ENCODE measurements at regions not wholly inside any gene's neighbourhood (a gene's known extent, or its start where the extent isn't known, plus 50 kb on each side); places are given as distances from the start of the nearest gene placed in this dataset.

DNA sequence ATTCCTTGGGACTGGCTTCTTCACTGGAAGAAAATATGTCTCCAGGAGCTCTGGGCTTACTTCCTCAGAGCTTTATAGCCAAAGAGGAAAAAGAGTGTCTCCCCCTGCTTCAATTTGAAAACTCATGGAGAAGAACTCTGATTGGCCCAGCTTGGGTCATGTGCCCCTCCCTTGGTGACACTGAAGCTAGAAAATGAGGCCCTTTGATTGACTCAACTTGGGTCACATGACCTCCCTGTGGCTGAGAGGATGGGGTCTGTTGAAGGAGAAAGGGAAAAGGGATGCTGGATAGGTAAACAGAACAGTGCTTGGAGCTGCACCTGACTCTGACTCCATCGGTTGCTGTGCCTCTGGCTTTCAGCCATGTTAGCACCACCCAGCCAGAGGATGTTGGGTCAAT, 70.6 kb upstream of the KSR1 start:
- TF ChIP-seq POLR2AphosphoS5 (IDR thresholded peaks at IDR 0.05) (no peak), POLR2A (IDR thresholded peaks at IDR 0.05) (no peak)
- TF ChIP-seq, protein P1, sequence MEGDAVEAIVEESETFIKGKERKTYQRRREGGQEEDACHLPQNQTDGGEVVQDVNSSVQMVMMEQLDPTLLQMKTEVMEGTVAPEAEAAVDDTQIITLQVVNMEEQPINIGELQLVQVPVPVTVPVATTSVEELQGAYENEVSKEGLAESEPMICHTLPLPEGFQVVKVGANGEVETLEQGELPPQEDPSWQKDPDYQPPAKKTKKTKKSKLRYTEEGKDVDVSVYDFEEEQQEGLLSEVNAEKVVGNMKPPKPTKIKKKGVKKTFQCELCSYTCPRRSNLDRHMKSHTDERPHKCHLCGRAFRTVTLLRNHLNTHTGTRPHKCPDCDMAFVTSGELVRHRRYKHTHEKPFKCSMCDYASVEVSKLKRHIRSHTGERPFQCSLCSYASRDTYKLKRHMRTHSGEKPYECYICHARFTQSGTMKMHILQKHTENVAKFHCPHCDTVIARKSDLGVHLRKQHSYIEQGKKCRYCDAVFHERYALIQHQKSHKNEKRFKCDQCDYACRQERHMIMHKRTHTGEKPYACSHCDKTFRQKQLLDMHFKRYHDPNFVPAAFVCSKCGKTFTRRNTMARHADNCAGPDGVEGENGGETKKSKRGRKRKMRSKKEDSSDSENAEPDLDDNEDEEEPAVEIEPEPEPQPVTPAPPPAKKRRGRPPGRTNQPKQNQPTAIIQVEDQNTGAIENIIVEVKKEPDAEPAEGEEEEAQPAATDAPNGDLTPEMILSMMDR (IDR thresholded peaks at IDR 0.05), result no peak
- no peak for DNase-seq (ENCODE audit: low spot score in 2 of 2)
- Histone ChIP-seq H3K4me1 (peaks cover 0 to 17% of the 10 kb centered on the region in 2 donors), H3K4me3 (no peak overlapping the region), H3K9me3 (no peaks in the 10 kb centered on the region), H3K27ac (no peak overlapping the region), H3K27me3 (no peaks in the 10 kb centered on the region), H3K36me3 (no peaks in the 10 kb centered on the region)
- intact Hi-C loops (cut with DNase I; ENCODE audit: low total_unique reads), result no loop called here

DNA sequence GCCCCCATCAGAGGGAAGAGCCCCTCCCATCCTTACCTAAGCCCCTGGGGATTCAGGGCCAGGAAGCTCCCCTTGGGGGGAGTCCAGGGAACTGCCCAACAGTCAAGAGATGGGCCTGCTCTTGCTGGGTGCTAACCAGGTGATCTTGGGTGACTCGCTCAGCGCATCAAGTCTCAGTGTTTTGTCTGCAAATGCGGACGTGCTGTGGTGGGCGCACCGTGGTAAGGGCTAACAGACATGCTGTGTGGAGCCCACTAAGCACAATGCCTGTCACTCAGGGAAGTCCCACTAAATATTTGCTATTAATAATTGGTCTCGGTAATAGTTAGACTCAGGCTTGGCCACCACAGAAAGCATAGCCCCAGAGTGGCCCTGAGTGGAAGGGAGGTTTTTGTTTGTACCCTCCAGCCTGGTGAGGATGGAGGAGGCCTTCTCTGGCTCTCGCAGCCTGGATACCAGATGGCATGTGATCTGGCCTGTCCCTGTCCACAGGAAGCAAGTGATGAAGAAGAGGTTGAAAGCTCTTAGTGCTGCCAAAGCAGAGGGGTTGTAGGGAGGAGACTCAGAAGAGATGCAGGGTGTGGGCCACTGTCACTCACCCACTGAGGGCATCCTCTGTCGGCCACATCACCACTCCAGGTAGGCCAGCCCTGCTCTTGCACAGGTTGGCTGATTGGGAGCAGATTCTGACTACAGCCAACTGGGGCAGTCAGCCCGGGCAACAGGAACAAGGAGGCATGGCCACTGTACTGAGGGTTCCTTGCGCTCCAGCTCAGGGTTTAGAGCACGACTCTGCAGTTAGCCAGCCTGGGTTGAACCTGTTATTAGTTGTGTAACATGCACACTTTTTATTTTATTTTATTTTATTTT, 69.8 kb upstream of the KSR1 start:
- Histone ChIP-seq H3K4me3 (no peak overlapping the region), H3K9me3 (no peaks in the 10 kb centered on the region), H3K27ac (no peak overlapping the region), H3K27me3 (no peaks in the 10 kb centered on the region), H3K36me3 (no peaks in the 10 kb centered on the region), H3K4me1 (peaks cover 0 to 11% of the 10 kb centered on the region in 2 donors)
- no peak for TF ChIP-seq POLR2AphosphoS5 (IDR thresholded peaks at IDR 0.05)
- TF ChIP-seq, protein P1 (IDR thresholded peaks at IDR 0.05), result no peak
- intact Hi-C loops (cut with DNase I; ENCODE audit: low total_unique reads), result no loop called here
- no peak for DNase-seq (ENCODE audit: low spot score in 2 of 2)

DNA sequence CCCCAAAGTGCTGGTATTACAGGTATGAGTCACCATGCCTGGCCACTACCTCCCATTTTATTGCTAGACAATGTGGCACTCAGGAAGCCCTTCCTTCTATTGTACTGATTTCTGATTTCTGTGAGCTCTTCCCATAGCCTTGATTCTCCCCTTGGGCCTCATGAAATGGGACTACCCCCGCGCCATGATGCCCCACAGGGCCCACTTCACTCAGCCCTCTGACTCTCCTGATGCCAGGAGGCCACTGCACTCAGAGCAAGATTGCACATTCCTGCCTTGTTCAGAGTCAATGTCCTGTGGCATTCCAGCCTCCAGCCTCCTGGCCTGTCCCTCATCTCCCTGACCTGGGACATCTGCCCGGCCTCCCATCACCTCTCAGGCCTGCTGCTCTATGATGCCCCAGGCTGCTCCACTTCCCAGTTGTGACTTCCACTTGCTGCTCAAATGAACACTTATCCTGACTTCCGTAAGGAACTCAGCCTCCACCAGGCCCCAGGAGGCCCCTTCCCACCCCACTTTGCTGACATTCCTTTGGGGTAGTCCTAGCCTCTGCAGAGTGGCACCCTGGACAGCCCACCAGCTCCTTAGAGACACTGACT, 66.6 kb upstream of the KSR1 start:
- H3K27ac ChIP-seq, result no peak overlapping the region
- no peak for TF ChIP-seq POLR2AphosphoS5 (IDR thresholded peaks at IDR 0.05)
- intact Hi-C loops (cut with DNase I; ENCODE audit: low total_unique reads), result no loop called here
- H3K9me3 ChIP-seq, result no peaks in the 10 kb centered on the region
- H3K4me1 ChIP-seq, result peaks cover 0 to 2% of the 10 kb centered on the region in 2 donors
- no peak overlapping the region for H3K4me3 ChIP-seq
- no peak for DNase-seq (ENCODE audit: low spot score in 2 of 2)
- no peaks in the 10 kb centered on the region for H3K27me3 ChIP-seq
- no peaks in the 10 kb centered on the region for H3K36me3 ChIP-seq

DNA sequence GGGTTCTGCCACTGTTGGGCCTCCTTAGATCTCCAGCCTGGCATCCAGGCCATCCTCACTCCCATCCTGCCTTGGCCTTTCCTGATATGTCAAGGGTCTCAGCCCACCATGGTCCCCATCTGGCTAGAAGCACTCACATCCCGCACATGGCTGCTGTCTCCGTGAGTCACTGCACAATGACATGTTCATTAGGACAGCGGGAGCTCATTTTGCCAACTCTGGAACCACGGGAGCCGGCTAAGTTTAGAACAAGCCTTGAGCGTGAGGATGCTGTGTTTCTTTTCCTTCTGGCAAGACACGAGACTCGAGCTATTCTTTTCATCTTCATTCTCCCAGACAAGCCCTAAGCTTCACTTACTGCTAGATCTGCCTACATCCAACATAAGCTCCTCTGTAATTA, 65.7 kb upstream of the KSR1 start:
- Histone ChIP-seq H3K4me3 (no peak overlapping the region), H3K4me1 (no peaks in the 10 kb centered on the region), H3K27ac (no peak overlapping the region), H3K9me3 (no peaks in the 10 kb centered on the region), H3K36me3 (no peaks in the 10 kb centered on the region), H3K27me3 (no peaks in the 10 kb centered on the region)
- DNase-seq (ENCODE audit: low spot score in 2 of 2), result no peak
- TF ChIP-seq, protein P1 (IDR thresholded peaks at IDR 0.05), result no peak
- TF ChIP-seq POLR2A (IDR thresholded peaks at IDR 0.05) (no peak), POLR2AphosphoS5 (IDR thresholded peaks at IDR 0.05) (no peak)
- intact Hi-C loops (cut with DNase I; ENCODE audit: low total_unique reads), result no loop called here

DNA sequence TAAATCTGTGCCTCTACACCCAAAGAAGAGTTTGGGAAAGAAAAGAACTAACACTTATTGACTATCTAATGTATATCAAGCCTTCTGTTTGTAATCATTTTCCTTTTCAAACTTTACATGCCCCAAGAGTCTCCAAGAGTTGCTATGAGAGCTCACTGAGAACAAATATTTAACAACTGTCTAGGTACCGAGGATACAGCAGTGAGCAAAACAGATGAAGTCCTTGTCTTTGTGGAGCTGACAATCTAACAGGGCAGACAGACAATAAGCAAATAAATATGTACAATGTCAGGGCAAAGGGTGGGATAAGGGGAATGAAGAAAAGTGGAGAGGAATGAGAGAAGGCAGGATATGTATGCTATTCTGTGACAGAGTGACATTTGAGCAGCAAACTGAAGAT, 64.8 kb upstream of the KSR1 start:
- H3K9me3 ChIP-seq, result no peaks in the 10 kb centered on the region
- no peaks in the 10 kb centered on the region for H3K27me3 ChIP-seq
- H3K27ac ChIP-seq, result no peak overlapping the region
- H3K4me1 ChIP-seq, result no peaks in the 10 kb centered on the region
- intact Hi-C loops (cut with DNase I; ENCODE audit: low total_unique reads), result no loop called here
- no peak for TF ChIP-seq POLR2A (IDR thresholded peaks at IDR 0.05)
- no peak for TF ChIP-seq POLR2AphosphoS5 (IDR thresholded peaks at IDR 0.05)
- TF ChIP-seq, protein P1 (IDR thresholded peaks at IDR 0.05), result no peak
- no peak overlapping the region for H3K4me3 ChIP-seq
- no peak for DNase-seq (ENCODE audit: low spot score in 2 of 2)
- no peaks in the 10 kb centered on the region for H3K36me3 ChIP-seq
